Activated naive CD4-positive, alpha-beta T cell treated with anti-CD3 and anti-CD28 coated beads for 36 hours (primary cell): ENCODE measurements at regions not wholly inside any gene's neighbourhood (a gene's known extent, or its start where the extent isn't known, plus 50 kb on each side); places are given as distances from the start of the nearest gene placed in this dataset.

ENCODE experiments used
- CTCF ChIA-PET: fragments of 350-600 bp; sonication (Branson Sonifier 250); formaldehyde crosslinking; loops from one replicate; lab custom pipeline; 2021; ENCODE audit warnings: antibody characterized with exemption; lab: Charles Lee
- DNase-seq: peaks from one replicate; pipeline ENCODE4 v3.0.0-alpha.2; 2020
- H3K27ac Mint-ChIP-seq: one replicate; pipeline ENCODE4 v1.8.0; 2021; ENCODE audit warnings: mild to moderate bottlenecking, mixed read lengths
- H3K27me3 Mint-ChIP-seq: one replicate; pipeline ENCODE4 v1.8.0; 2021; ENCODE audit warnings: low read depth, mixed read lengths
- H3K36me3 Mint-ChIP-seq: one replicate; pipeline ENCODE4 v1.8.0; 2021; ENCODE audit warnings: low read depth, mixed read lengths
- H3K4me1 Mint-ChIP-seq: one replicate; pipeline ENCODE4 v1.8.0; 2021; ENCODE audit warnings: low read depth, mixed read lengths
- H3K4me3 Mint-ChIP-seq: one replicate; pipeline ENCODE4 v1.8.0; 2021; ENCODE audit warnings: mild to moderate bottlenecking, moderate library complexity, mixed read lengths
- H3K9me3 Mint-ChIP-seq: one replicate; pipeline ENCODE4 v1.8.0; 2021; ENCODE audit warnings: mixed read lengths
- intact Hi-C: fragments of 100-400 bp; cut with micrococcal nuclease; formaldehyde crosslinking; loops from one replicate; pipeline ENCODE4 v1.15.1; 2023

DNA sequence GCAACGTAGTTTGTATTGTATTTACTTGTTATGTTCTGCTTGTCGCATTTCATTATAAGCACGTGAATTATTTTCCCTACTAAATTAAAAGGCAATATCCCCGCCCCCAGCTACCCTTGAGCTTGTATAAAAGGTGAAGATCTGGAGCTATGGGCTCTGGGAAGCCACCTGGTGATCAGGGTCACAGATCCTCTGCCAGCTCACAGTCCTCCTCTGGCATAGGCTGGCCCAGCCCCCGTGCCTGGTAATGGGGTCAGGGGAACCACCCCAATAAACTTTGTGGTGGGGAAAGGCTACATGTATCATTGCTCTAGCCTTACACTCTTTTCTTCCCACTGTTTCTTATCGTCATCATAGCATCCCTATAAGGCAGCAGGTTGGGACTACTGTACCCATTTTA is 190.2 kb upstream of the TSHZ3 start:
- CTCF ChIA-PET, result no interaction called here
- H3K27me3 Mint-ChIP-seq, result peaks cover 6% of the 10 kb centered on the region
- peaks cover 12% of the 10 kb centered on the region for H3K9me3 Mint-ChIP-seq
- intact Hi-C loops, result no loop called here
- no peak overlapping the region for H3K27ac Mint-ChIP-seq
- H3K4me1 Mint-ChIP-seq, result no peaks in the 10 kb centered on the region
- no peak for DNase-seq
- no peak overlapping the region for H3K4me3 Mint-ChIP-seq
- H3K36me3 Mint-ChIP-seq, result no peaks in the 10 kb centered on the region

DNA sequence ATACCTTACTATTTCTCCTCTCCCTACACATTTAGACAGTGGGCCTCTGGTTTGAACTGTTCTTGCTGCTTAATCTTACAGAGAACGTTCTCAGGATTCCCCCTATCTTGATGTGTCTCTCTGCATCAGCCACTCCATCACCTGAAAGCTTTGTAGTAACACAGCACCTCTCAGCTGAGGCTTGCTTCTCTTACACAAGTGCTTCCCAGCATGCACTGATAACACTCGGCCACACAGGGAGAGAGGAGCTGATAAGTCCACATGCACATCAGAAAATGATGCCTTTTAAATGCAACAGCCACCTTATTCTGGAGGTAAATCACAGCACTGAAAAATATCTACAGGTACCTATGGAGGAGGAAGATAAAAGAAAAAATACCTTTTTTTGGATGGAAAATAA is 192.2 kb upstream of the TSHZ3 start:
- no peak for DNase-seq
- no peak overlapping the region for H3K4me3 Mint-ChIP-seq
- H3K9me3 Mint-ChIP-seq, result peaks cover 12% of the 10 kb centered on the region
- CTCF ChIA-PET, result no interaction called here
- no peaks in the 10 kb centered on the region for H3K36me3 Mint-ChIP-seq
- H3K27me3 Mint-ChIP-seq, result peaks cover 6% of the 10 kb centered on the region
- intact Hi-C loops, result no loop called here
- H3K27ac Mint-ChIP-seq, result no peak overlapping the region
- H3K4me1 Mint-ChIP-seq, result no peaks in the 10 kb centered on the region

DNA sequence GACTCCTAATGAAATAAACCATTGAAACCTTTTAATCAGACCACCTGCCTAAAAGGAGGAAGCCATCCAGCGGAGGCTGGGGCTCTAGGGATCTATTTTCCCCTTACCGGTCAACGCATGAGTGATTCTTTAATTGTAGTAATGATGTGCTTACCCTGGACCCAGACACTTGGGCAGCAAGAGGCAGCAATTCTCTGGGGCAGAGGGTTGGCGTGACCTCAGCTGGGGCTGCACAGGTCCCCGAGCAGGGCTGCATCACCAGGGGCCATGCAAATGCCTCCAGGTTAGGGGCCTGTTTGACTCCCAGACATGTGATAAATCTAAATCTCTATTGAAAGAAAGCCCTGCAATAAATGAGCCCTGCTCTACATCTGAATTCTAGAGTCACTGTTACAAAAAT is 194.2 kb upstream of the TSHZ3 start:
- no peak for DNase-seq
- Mint-ChIP-seq H3K27ac (no peak overlapping the region), H3K4me3 (no peak overlapping the region), H3K9me3 (peaks cover 2% of the 10 kb centered on the region), H3K4me1 (no peaks in the 10 kb centered on the region), H3K27me3 (peaks cover 6% of the 10 kb centered on the region), H3K36me3 (no peaks in the 10 kb centered on the region)
- intact Hi-C loops, result no loop called here
- CTCF ChIA-PET, result interaction anchor here (0.5 kb wide), 1 partner anchor 742 kb away, joined by 3 read pairs; no protein-coding TSS in a partner anchor

DNA sequence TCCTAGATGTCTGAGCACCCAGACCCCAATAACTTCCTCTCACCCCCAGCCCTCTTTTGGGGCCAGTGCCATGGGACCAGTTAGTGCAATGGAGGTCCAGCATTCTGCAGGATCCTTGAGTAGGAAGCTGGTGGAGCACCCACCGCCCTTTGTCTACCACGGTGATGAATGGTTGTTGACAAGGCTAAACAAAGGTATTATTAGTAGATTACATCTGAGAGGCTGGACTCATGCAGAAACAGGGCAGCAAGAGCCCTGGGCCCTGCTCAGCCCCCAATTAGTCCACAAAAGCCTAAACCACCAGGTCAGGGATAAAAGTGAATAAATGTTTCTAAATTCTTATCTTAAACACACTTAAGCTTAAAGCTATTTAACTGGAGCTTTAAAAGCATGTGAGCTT is 196.5 kb upstream of the TSHZ3 start:
- no peak overlapping the region for H3K4me3 Mint-ChIP-seq
- no peaks in the 10 kb centered on the region for H3K36me3 Mint-ChIP-seq
- H3K27me3 Mint-ChIP-seq, result peaks cover 6% of the 10 kb centered on the region
- H3K27ac Mint-ChIP-seq, result no peak overlapping the region
- intact Hi-C loops, result no loop called here
- H3K4me1 Mint-ChIP-seq, result no peaks in the 10 kb centered on the region
- no peak for DNase-seq
- CTCF ChIA-PET, result no interaction called here
- peaks cover 2% of the 10 kb centered on the region for H3K9me3 Mint-ChIP-seq

DNA sequence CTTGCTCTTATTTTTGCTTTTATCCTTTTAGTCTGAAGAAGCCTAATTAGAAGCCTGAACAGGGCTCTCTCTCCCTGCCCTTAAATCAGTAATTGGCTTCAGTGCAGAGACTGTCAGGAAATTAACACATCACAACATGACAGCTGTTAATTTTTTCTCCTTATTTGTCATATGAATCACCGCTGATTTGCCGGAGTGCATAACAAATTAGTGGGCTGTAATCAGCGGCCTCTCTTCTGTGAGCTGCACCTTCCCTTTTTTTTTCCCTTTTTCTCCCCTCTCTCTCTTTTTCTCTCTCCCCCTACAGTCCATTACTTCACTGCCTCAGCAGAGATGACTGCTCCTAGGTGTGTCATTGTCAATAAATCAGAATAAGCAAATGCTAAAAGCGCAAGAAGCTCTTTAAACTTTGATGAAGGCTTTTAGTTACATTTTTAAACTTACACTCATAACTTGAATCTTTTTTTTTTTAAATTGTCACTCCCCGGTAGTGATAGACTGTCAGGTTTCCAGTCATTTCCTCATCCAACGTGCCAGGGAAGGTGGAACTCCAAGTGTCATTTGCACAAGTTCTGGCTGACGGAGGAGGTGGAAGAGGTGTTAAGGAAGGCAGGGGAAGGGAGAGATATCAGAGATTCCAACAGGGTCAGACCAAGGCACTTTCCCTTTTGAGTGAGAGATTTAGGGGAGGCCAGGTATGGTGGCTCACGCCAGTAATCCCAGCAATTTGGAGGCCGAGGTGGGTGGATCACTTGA is 197.1 kb upstream of the TSHZ3 start:
- intact Hi-C loops, result no loop called here
- H3K4me3 Mint-ChIP-seq, result no peak overlapping the region
- no peaks in the 10 kb centered on the region for H3K4me1 Mint-ChIP-seq
- no peaks in the 10 kb centered on the region for H3K36me3 Mint-ChIP-seq
- CTCF ChIA-PET, result no interaction called here
- peaks cover under 1% of the 10 kb centered on the region for H3K27me3 Mint-ChIP-seq
- no peak for DNase-seq
- H3K9me3 Mint-ChIP-seq, result peaks cover 2% of the 10 kb centered on the region
- no peak overlapping the region for H3K27ac Mint-ChIP-seq

DNA sequence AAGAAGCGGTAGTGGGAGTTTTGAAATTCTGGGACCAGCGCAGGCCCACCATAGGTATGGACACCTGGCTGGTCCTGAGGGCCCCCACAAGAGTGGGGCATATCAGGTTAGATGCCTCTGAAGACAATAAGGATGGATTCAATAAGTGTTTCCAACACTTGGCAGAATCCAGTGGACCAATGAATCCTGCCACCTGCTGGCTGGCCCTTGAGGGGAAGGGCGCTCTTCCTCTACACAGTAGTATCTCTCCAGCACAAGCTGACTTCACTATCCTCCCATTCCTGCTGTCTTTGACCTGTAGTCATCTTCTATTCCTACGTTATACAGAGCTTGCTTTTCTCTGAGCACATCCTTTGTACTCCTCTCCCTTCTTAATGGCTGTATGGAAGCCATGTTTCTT is 199.7 kb upstream of the TSHZ3 start:
- no peak overlapping the region for H3K4me3 Mint-ChIP-seq
- intact Hi-C loops, result no loop called here
- CTCF ChIA-PET, result no interaction called here
- no peaks in the 10 kb centered on the region for H3K4me1 Mint-ChIP-seq
- DNase-seq, result peak; percentile 7
- H3K9me3 Mint-ChIP-seq, result peaks cover under 1% of the 10 kb centered on the region
- no peak overlapping the region for H3K27ac Mint-ChIP-seq
- H3K36me3 Mint-ChIP-seq, result no peaks in the 10 kb centered on the region
- H3K27me3 Mint-ChIP-seq, result no peaks in the 10 kb centered on the region

DNA sequence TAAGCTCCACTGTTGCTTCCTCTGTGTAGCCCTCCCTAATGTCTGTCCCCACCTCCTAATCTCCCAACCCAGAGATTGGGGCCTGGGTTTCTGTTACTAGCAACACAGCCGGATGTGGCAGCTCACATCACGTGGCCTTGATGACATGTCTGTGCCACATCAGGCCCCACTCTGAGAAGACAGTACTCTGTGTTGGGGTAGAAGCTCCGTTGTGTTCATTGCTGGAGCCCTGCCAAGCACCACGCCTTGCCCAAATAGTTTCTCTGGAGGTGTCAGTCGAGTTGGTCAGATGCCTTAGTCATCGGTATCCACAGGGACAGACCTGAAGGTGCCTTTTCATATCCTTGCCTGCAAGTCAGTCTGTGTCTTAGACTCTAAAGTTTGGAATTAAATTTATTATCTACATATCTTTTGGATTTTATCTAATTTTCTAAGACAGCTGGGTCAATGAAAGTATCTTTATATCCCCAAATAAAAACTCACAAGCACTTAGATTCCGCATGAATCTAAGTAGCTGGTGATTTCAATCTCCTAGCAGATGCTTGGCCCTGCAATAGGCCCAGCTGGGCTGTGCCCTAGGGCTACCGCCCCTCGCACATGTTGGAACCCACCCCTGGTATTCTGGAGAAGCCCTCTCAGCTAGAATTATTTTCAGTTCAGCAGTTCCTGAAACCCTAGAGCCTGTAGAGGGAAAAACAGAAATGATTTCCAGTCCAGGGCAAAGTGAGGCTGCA is 204.0 kb upstream of the TSHZ3 start:
- H3K4me3 Mint-ChIP-seq, result no peak overlapping the region
- no peaks in the 10 kb centered on the region for H3K9me3 Mint-ChIP-seq
- H3K27me3 Mint-ChIP-seq, result peaks cover 4% of the 10 kb centered on the region
- intact Hi-C loops, result no loop called here
- CTCF ChIA-PET, result no interaction called here
- H3K27ac Mint-ChIP-seq, result no peak overlapping the region
- H3K4me1 Mint-ChIP-seq, result no peaks in the 10 kb centered on the region
- H3K36me3 Mint-ChIP-seq, result no peaks in the 10 kb centered on the region
- DNase-seq, result no peak

DNA sequence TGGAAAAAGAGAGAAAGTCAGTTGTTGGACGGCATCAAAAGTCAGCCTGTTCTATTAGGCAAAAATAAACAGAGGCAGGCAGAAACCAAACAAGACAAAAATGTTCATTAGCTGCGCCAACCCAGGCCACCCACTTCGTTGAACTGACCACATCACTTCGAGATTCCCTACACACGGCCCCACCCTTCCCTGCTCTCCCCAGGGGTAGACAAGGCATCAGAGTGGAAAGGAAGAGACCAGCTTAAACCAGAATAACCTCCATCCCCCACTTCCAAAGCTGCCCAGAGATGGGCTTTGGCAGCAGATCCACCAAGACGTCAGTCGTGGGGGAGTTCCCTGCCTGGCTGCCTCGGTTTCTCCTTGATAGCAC is 204.6 kb upstream of the TSHZ3 start:
- DNase-seq, result no peak
- H3K27ac Mint-ChIP-seq, result no peak overlapping the region
- H3K36me3 Mint-ChIP-seq, result no peaks in the 10 kb centered on the region
- CTCF ChIA-PET, result no interaction called here
- no peaks in the 10 kb centered on the region for H3K4me1 Mint-ChIP-seq
- H3K4me3 Mint-ChIP-seq, result no peak overlapping the region
- intact Hi-C loops, result no loop called here
- peaks cover 2% of the 10 kb centered on the region for H3K9me3 Mint-ChIP-seq
- H3K27me3 Mint-ChIP-seq, result peaks cover 4% of the 10 kb centered on the region

DNA sequence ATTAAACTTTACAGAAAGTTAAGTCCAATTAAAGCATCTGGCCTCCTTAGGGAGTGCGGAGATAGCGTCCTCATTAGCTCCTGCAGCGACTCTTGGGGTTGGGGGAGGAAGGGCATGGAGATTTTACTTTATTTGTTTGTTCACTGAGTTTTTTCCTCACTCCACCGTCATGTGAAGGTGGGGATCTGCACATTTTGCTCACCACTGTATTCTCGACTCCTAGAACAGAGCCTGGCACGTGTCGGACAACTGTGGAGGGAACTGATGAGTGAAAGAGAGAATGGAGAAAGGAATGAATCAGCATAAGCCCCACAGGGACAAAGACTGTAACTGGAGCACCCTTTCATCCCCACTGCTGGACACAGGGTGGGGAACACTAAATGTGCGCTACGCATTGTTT is 205.1 kb upstream of the TSHZ3 start:
- Mint-ChIP-seq H3K27ac (no peak overlapping the region), H3K27me3 (peaks cover 4% of the 10 kb centered on the region), H3K4me3 (no peak overlapping the region), H3K36me3 (no peaks in the 10 kb centered on the region), H3K4me1 (no peaks in the 10 kb centered on the region), H3K9me3 (peaks cover 2% of the 10 kb centered on the region)
- intact Hi-C loops, result no loop called here
- DNase-seq, result no peak
- CTCF ChIA-PET, result no interaction called here

DNA sequence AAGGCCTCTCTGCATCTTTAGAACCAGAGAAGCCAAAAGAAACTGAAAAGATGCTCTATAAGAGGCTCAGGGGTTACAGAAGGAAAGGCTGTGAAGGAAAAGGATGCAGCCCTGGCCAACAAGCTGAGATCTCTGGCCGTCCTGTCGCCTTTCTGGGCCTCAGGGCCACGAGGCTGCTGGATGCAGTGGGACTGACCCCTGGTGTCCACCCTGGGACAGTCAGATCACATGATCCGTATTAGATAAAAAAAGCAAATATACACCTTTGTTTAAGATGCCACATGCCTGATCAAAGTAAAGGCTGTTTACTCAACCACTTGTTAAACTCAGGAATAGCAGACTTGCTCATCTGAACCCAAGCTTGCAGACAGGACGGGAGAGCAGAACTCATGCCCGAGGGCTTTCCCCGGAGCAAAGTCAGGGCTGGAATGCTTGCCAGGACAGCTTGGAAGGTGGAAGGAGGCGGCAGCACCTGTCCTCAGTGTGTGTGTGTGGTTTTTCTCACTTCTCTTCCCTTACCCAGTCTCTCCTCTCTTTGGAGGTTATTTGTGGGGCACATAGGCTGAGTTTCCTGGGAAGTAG is 206.5 kb upstream of the TSHZ3 start:
- H3K4me3 Mint-ChIP-seq, result no peak overlapping the region
- peaks cover 4% of the 10 kb centered on the region for H3K27me3 Mint-ChIP-seq
- peaks cover 8% of the 10 kb centered on the region for H3K9me3 Mint-ChIP-seq
- H3K36me3 Mint-ChIP-seq, result no peaks in the 10 kb centered on the region
- CTCF ChIA-PET, result no interaction called here
- no peak for DNase-seq
- intact Hi-C loops, result no loop called here
- H3K4me1 Mint-ChIP-seq, result no peaks in the 10 kb centered on the region
- H3K27ac Mint-ChIP-seq, result no peak overlapping the region

DNA sequence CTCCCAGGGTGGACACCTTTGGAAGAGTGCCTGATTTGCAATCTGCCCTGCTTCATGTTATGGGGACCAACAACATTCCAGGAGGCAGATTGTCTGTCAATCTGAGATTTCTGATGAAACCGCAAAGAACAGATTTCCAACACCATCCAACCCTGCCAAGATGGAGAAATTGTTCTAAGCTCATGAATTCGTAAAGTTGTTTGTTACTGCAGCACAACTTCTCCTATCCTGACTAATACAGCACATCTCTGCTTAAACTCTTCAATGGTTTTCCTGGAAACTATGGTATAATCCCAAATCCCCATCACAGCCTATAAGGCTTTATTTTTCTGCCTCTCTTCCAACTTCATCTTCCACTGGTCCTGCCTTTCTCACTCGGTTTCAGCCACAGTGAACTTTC is 210.3 kb upstream of the TSHZ3 start:
- peaks cover 10% of the 10 kb centered on the region for H3K9me3 Mint-ChIP-seq
- CTCF ChIA-PET, result no interaction called here

DNA sequence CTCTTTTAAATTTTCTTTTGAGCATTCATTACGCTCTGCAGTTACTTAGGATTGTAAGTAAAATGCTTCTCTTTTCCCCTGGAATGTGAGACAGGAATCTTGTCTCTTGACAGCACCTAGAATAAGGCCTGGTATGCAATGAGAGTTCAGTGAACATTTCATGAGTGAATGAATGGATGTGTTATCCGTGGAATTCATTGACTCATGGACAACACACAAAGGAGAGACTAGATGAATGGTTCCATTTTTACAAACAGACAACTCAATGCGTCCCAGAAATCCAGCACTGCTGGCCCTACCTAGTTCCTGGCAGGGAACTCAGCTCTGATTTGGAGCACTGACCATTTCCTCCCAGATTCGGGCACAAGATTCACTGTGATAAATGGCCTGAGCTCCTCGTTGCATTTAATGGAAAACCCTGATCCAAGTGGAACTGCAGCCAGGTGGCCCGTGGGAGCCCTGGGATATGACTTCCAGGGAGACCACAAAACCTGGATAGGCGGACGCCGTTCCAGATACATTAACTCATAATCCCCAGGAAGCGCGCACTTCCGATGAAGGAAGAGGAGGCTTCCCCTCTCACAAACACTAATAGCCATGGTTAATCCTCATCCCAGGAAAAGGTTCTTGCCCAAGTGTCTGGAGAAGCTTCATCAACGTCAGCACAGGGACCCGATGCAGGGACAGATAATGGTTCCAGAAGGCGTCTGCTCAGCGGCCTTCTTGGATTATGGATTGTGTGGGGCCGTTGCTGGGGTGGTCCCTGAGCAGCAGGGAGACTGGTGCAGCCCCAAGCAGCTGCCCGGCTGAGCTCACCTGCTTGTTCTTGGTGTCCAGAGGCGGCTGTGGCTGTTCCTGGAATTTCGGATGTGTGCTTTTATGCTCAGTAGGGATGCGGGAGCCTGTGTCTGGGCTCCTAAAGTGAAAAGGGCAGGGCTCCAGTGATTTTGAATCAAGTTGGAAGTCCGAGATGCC is 211.1 kb upstream of the TSHZ3 start:
- no peaks in the 10 kb centered on the region for H3K4me1 Mint-ChIP-seq
- intact Hi-C loops, result no loop called here
- H3K9me3 Mint-ChIP-seq, result peaks cover 10% of the 10 kb centered on the region
- peaks cover 7% of the 10 kb centered on the region for H3K27me3 Mint-ChIP-seq
- CTCF ChIA-PET, result interaction anchor here (0.7 kb wide), 1 partner anchor 18 kb away, joined by 3 read pairs; no protein-coding TSS in a partner anchor
- H3K27ac Mint-ChIP-seq, result no peak overlapping the region
- H3K36me3 Mint-ChIP-seq, result no peaks in the 10 kb centered on the region
- no peak for DNase-seq
- no peak overlapping the region for H3K4me3 Mint-ChIP-seq

More for the DNA sequence above, 210.3 kb upstream of the TSHZ3 start:
- peaks cover 7% of the 10 kb centered on the region for H3K27me3 Mint-ChIP-seq
- no peaks in the 10 kb centered on the region for H3K4me1 Mint-ChIP-seq
- no peak overlapping the region for H3K4me3 Mint-ChIP-seq
- no peaks in the 10 kb centered on the region for H3K36me3 Mint-ChIP-seq
- H3K27ac Mint-ChIP-seq, result no peak overlapping the region
- no peak for DNase-seq
- intact Hi-C loops, result no loop called here
